GM23248 (cell line): ENCODE measurements at regions not wholly inside any gene's neighbourhood (a gene's known extent, or its start where the extent isn't known, plus 50 kb on each side); places are given as distances from the start of the nearest gene placed in this dataset.

Source experiments
- EZH2 ChIP-seq: fragments of 200-600 bp; sonication (generic); IDR thresholded peaks from 2 replicates; pipeline ENCODE4 v1.6.1; 2018; ENCODE audit warnings: antibody characterized with exemption, mild to moderate bottlenecking; ENCODE audit not compliant: insufficient read depth, poor library complexity, severe bottlenecking
- EZH2phosphoT487 ChIP-seq: fragments of 200-600 bp; sonication (generic); IDR thresholded peaks from 2 replicates; pipeline ENCODE4 v1.6.1; 2018; ENCODE audit warnings: antibody characterized with exemption, moderate library complexity, mild to moderate bottlenecking, low read depth; ENCODE audit not compliant: insufficient read depth

GRCh38 chr15:69947394-69947793 lies 150.3 kb downstream of the TLE3 start:
- TF ChIP-seq EZH2phosphoT487 (no peak), EZH2 (no peak)
